Ishikawa (cell line): ENCODE measurements at regions not wholly inside any gene's neighbourhood (a gene's known extent, or its start where the extent isn't known, plus 50 kb on each side); places are given as distances from the start of the nearest gene placed in this dataset.

Experiments
- CEBPB ChIP-seq: IDR thresholded peaks from 2 replicates; pipeline ENCODE4 v1.6.1; 2012
- CREB1 ChIP-seq: IDR thresholded peaks from 2 replicates; pipeline ENCODE4 v1.6.1; 2012; ENCODE audit warnings: low read depth
- EGR1 ChIP-seq: IDR thresholded peaks from 2 replicates; pipeline ENCODE4 v1.6.1; 2012
- EP300 ChIP-seq: IDR thresholded peaks from 2 replicates; pipeline ENCODE4 v1.6.1; 2012; ENCODE audit warnings: borderline replicate concordance
- FOXM1 ChIP-seq: IDR thresholded peaks from 2 replicates; pipeline ENCODE4 v1.6.1; 2012; ENCODE audit warnings: low read depth, borderline replicate concordance
- NFIC ChIP-seq: IDR thresholded peaks from 2 replicates; pipeline ENCODE4 v1.6.1; 2012
- RAD21 ChIP-seq: IDR thresholded peaks from 2 replicates; pipeline ENCODE4 v1.6.1; 2012; ENCODE audit warnings: low read depth
- TAF1 ChIP-seq: IDR thresholded peaks from 2 replicates; pipeline ENCODE4 v1.6.1; 2012; ENCODE audit warnings: low read depth, mild to moderate bottlenecking
- TCF12 ChIP-seq: IDR thresholded peaks from 2 replicates; pipeline ENCODE4 v1.6.1; 2012; ENCODE audit warnings: low read depth
- TEAD4 ChIP-seq: IDR thresholded peaks from 2 replicates; pipeline ENCODE4 v1.6.1; 2012
- YY1 ChIP-seq: IDR thresholded peaks from 2 replicates; pipeline ENCODE4 v1.6.1; 2012; ENCODE audit warnings: low read depth
- ZBTB7A ChIP-seq: IDR thresholded peaks from 2 replicates; pipeline ENCODE4 v1.6.1; 2012; ENCODE audit warnings: low read depth
- TF ChIP-seq, protein P1 (sequence below): IDR thresholded peaks from 2 replicates; pipeline ENCODE4 v1.6.1; 2012; ENCODE audit warnings: low read depth, mild to moderate bottlenecking
- TF ChIP-seq, protein P2 (sequence below): IDR thresholded peaks from 2 replicates; pipeline ENCODE4 v1.6.1; 2012
- TF ChIP-seq, protein P3 (sequence below): IDR thresholded peaks from 2 replicates; pipeline ENCODE4 v1.6.1; 2012

DNA sequence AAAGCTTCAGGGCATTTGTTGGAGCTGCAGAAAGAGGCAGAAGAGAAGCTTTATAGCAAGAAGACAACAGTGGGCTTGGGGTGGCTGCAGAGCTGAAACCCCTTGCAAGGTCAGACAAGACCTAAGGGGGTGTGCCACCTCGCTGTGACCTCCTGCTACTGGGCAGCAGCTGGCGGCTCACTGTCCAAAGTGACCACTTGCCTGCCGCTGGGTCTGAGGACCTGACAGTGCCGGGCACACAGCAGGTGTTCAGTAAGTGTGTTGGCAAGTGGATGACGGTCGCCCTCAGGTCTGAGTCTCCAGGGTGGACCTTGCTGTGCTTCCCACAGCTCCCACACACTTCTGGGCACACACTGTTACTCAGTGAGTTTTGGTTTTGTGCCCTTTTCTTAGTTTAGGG lies 336.5 kb downstream of the C16orf95 start:
- TF ChIP-seq, protein P1, sequence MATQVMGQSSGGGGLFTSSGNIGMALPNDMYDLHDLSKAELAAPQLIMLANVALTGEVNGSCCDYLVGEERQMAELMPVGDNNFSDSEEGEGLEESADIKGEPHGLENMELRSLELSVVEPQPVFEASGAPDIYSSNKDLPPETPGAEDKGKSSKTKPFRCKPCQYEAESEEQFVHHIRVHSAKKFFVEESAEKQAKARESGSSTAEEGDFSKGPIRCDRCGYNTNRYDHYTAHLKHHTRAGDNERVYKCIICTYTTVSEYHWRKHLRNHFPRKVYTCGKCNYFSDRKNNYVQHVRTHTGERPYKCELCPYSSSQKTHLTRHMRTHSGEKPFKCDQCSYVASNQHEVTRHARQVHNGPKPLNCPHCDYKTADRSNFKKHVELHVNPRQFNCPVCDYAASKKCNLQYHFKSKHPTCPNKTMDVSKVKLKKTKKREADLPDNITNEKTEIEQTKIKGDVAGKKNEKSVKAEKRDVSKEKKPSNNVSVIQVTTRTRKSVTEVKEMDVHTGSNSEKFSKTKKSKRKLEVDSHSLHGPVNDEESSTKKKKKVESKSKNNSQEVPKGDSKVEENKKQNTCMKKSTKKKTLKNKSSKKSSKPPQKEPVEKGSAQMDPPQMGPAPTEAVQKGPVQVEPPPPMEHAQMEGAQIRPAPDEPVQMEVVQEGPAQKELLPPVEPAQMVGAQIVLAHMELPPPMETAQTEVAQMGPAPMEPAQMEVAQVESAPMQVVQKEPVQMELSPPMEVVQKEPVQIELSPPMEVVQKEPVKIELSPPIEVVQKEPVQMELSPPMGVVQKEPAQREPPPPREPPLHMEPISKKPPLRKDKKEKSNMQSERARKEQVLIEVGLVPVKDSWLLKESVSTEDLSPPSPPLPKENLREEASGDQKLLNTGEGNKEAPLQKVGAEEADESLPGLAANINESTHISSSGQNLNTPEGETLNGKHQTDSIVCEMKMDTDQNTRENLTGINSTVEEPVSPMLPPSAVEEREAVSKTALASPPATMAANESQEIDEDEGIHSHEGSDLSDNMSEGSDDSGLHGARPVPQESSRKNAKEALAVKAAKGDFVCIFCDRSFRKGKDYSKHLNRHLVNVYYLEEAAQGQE: no peak
- TF ChIP-seq RAD21 (no peak), YY1 (no peak), EGR1 (no peak), TEAD4 (no peak), EP300 (no peak), TAF1 (no peak)
- TF ChIP-seq, protein P2, sequence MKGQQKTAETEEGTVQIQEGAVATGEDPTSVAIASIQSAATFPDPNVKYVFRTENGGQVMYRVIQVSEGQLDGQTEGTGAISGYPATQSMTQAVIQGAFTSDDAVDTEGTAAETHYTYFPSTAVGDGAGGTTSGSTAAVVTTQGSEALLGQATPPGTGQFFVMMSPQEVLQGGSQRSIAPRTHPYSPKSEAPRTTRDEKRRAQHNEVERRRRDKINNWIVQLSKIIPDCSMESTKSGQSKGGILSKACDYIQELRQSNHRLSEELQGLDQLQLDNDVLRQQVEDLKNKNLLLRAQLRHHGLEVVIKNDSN: no peak
- TF ChIP-seq, protein P3, sequence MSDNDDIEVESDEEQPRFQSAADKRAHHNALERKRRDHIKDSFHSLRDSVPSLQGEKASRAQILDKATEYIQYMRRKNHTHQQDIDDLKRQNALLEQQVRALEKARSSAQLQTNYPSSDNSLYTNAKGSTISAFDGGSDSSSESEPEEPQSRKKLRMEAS: no peak

DNA sequence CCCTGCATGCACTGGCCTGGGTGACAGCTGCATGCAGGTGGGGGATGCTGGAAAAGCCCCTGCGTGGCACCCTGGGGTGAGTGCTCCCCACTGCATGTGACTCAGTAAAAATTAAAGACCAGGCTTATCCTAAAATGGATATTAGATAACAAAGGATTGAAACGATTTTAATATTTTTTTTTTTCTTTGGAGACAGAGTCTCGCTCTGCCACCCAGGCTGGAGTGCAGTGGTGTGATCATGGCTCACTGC lies 334.9 kb downstream of the C16orf95 start:
- TF ChIP-seq NFIC (no peak), TEAD4 (no peak)

DNA sequence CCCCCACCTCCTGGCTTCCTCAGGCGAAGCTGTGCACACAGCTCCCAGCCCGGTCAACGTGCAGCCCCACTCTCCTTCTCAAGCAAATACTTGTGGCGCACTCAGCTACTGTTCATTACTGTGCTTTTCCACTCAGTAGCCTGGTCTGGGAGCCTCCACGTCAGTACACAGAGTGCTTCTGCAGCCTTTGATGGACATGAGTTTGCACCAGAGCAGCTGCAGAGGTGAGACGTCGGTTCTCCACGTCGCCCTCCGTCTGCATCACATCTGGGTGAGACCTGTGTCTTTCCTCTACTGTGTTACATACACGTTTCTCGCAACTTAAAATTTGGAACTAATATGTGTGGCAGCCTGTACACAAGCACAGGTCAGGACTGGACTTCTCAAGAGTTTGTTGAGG lies 334.3 kb downstream of the C16orf95 start:
- no peak for TF ChIP-seq TEAD4
- TF ChIP-seq, protein P1: no peak
- no peak for TF ChIP-seq TAF1
- no peak for TF ChIP-seq EGR1
- TF ChIP-seq NFIC: no peak
- no peak for TF ChIP-seq FOXM1
- no peak for TF ChIP-seq YY1
- TF ChIP-seq ZBTB7A: no peak
- TF ChIP-seq, protein P3: no peak
- TF ChIP-seq TCF12: no peak
- TF ChIP-seq, protein P2: no peak
- TF ChIP-seq EP300: no peak
- no peak for TF ChIP-seq CREB1
- TF ChIP-seq RAD21: no peak
- no peak for TF ChIP-seq CEBPB

DNA sequence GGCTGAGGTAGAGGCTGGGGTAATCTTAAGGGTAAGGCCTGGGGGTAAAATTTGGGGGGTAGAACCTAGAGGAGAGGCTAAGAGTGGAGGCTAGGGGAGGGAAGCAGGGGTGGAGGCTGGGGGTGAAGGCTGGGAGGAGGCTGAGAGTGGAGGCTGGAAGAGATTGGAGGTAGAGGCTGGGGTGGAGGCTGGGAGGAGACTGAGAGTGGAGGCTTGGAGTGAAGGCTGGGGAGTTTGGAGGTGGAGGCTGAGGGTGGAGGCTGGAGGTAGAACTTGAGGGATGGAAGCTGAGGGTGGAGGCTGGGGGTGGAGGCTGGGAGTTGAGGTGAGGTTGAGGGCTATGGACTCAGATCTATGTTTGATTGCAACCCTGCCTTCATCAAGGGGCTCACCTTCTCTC lies 333.6 kb downstream of the C16orf95 start:
- TF ChIP-seq TCF12: no peak
- no peak for TF ChIP-seq CREB1
- TF ChIP-seq, protein P3: no peak
- TF ChIP-seq, protein P2: no peak
- TF ChIP-seq FOXM1: no peak
- no peak for TF ChIP-seq ZBTB7A
- no peak for TF ChIP-seq NFIC
- no peak for TF ChIP-seq CEBPB
- TF ChIP-seq EGR1: no peak
- TF ChIP-seq TAF1: no peak
- TF ChIP-seq, protein P1: no peak
- TF ChIP-seq TEAD4: no peak
- TF ChIP-seq YY1: no peak
- no peak for TF ChIP-seq EP300
- TF ChIP-seq RAD21: no peak

DNA sequence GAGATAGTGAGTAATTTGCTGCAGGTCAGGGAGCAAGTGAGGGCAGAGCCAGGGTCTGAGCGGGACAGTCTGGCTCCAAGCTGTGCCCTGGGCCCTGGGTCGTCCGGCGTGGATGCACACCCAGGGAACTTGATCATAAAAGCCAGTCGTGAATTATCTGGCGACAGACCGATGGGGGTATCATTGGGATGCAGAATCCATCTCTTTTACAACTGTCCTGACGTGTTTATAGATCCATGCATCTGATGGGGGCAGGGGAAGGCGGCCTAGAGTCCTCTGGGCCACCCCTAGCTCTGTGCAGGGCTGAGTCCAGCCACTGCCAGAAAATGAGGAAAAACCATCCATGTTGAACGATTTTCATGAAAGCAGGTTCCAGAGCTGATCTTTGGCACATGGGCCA lies 332.8 kb downstream of the C16orf95 start:
- TF ChIP-seq EP300 (no peak), EGR1 (no peak), RAD21 (no peak), FOXM1 (no peak), ZBTB7A (no peak), CREB1 (no peak), TCF12 (no peak), NFIC (no peak), CEBPB (no peak), TAF1 (no peak), YY1 (no peak), TEAD4 (no peak)
- TF ChIP-seq, protein P1: no peak
- TF ChIP-seq, protein P3: no peak
- TF ChIP-seq, protein P2: no peak
